ENCODE measurements at regions not wholly inside any gene's neighbourhood (a gene's known extent, or its start where the extent isn't known, plus 50 kb on each side); places are given as distances from the start of the nearest gene placed in this dataset.

- DNase-seq: no peak
Measured at GRCh38 chr6:105573138-105573537, 170.3 kb upstream of the PREP start.

DNA sequence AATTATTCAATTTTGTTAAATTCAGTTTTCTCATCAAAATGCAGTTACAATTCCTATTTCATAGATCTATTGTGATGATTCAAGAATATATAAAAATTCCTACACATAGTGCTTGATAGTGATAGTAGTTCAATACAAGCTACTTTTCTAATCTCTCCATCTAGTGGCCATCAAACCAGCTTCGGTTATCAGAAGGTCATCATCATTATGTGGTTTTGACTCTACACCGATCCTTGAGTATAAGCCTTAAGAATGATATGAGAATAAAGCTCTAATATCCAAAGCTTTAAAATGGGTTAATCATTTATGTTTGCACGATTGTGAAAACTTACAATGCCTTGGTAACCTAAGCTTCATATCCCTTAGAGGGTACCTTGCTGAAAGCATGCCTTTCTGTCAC is 167.5 kb upstream of the PREP start:
- no peak for DNase-seq

GRCh38 chr6:105569706-105570105 is 166.8 kb upstream of the PREP start:
- DNase-seq: no peak

GRCh38 chr6:105568751-105569150 is 165.9 kb upstream of the PREP start:
- no peak for DNase-seq

DNA sequence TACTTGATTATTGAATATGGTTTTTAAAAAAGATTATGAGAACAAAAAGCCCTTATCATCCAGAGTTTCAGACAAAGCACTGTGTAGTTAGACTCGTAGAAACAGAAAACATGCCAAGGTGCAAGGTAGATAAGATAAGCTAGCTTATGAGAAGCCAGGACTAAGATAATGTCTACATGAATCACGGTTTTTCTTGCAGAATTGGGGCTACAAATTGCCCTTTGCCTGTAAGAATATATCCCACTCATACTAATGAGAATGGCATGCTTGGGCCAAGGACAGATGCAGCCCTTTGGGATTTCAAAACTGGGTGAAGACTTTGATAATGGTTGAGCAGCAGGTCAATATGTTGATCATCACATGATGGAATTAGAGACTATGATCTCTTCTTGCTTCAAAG is 165.3 kb upstream of the PREP start:
- no peak for DNase-seq

DNA sequence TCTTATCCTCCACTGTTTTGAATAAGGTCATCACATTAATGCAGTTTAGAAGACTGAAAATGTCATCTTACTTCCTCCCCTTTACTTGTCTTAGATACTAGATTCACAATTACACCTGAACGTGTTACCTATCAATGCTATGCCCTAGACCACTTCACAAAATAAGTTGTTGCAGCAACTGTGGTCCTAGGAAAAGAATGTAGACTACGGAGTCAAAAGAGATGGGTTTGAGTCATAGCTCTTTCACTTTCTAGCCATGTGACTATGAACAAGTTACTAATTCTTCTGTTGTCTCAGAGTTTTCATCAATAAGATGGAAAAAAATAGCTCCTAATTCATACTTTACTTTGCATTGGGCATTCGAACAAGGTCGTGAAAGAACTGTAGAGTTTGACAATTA is 164.3 kb upstream of the PREP start:
- no peak for DNase-seq

GRCh38 chr6:105566503-105566902 is 163.6 kb upstream of the PREP start:
- DNase-seq: no peak

- DNase-seq: no peak
Measured at GRCh38 chr6:105564121-105564902, 161.4 kb upstream of the PREP start.

DNA sequence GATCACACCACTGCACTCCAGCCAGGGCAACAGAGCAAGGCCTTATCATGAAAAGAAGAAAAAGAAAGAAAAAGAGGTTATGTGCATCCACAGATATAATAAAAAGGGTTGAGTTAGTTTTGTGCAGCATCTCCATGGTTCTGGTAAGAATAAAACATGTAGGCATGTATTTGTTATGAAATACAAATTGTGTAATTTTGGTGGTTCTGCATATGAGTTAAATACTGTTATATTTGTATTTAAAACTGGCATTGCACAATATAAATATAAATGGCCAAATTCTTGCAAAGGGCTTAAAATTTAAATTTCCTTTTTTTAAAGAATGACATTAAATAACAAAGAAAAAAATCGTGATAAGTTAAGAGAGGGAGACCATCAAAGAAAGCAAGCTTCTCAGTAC is 159.1 kb upstream of the PREP start:
- no peak for DNase-seq

- DNase-seq: no peak
Measured at GRCh38 chr6:105561486-105561885, 158.6 kb upstream of the PREP start.

DNA sequence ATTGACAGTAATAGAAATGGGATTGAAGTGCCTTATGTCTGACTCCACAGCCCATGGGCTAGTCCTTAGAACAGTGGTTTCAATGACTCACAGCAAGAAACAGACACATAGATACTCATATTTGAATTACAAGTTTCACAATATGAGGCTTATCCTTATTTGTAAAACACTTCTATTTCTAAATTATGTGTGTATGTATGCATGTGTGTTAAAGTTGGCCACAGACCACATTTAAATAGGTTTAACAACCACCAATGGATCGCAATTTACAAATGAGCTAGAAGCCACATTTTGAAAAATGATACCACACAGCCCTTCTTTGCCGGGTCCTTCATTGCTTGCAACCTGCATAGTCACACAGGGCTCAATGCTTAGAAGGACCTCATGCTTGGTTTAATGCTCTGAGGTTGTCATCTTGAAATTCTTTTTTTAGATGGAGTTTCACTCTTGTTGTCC is 157.8 kb upstream of the PREP start:
- no peak for DNase-seq

- DNase-seq: no peak
Measured at GRCh38 chr6:105557291-105557690, 154.4 kb upstream of the PREP start.

DNA sequence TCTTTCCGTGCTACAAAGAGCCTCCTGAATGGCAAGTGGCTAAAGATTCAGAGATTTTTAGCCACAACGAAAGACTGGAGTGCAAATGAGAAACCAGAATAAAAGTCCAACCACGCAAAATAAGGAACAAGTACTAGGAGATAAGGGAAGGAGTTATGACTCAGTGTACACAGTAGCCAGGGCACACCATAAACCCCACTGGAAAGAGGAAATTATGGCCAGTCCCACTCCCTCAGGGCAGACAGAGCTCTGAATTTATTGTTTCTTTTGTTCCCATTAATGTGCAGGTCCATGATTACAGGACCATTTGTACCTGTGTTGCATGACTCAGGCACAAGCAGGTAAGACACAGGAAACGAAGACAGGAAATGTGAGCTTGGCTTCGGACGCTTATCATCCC is 150.3 kb upstream of the PREP start:
- no peak for DNase-seq

- DNase-seq: peak; percentile 28
Measured at GRCh38 chr6:105550955-105551620, 148.2 kb upstream of the PREP start.

DNA sequence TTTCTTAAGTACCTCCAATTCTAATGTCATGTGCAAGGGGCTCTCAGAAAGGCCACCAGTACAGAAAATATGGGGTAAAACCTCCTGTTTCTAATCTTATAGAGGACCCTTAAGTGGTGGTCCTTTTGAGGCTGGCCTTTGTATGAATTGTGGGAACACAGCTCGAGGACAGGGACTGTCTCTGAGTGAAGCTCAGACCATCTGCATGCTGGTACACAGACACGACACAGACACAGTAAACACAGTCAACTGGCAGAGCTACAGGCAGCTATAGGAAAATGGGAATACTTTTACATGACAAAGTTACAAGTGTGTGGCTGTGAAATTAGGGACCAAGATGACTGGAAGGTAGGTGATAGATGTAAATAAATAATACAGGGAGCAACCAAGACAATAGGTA is 143.9 kb upstream of the PREP start:
- no peak for DNase-seq

DNA sequence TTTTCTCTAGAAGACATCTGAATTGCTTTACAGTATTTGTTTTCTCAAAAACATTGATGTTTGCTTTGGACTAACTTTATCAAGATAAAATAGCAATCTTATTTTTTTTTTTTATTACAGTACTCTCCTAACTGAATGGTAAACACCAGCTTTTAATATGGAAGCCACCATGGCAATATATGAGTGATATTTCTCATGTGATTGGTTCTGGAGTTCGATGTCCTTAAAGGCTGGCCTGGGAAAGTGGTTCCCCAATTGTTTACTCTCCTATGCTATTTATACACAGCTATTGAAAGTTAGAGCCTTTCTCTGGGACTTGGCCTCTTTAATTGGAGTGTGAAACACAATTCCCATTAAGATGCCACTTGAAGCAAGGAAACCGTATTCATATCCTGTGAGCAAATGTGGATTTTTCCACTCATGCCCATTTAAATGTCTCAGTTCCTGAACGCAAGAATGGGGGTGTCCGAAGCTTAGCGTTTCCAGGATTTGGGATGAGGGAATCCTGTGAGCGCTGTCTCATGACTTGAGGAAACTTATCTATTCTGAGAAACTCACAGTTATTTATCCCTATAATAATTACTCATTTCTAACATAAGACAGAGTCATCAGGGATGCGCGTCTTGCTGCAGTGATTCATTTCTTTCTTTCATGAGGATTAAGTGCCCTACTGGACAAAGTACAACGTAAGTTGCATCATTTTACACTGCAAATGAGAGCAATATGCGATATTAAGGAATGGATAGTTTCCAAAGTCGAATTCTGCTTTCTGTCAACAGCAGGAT is 143.3 kb upstream of the PREP start:
- DNase-seq: peak; percentile 53

- no peak for DNase-seq
Measured at GRCh38 chr6:105545228-105545920, 142.5 kb upstream of the PREP start.

GRCh38 chr6:105539911-105540310 is 137.0 kb upstream of the PREP start:
- no peak for DNase-seq

DNA sequence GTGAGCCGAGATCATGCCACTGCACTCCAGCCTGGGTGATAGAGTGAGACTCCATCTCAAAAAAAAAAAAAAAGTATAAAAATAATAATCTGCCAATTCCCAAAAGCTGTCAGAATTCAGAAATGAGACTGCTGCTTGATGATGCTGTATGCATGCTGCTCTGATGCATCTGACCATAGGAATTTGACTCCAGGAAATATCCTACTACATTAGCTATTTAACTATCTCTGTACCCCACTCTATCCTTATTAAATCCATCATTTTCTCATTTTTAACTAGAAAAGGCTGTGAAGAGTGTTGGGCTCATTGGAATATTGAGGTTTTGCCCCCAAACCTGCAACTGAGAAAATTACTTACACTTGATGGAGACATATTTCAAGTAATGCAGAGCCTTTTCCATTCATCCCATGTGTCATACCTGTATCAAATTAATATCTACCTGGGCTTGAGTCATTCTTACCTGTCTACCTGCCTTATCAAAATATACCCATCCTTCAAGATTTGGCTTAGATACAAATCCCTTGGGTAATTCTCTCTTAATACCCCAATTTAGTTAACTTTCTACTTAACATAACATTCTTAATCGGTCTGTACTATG is 135.2 kb upstream of the PREP start:
- DNase-seq: no peak

DNA sequence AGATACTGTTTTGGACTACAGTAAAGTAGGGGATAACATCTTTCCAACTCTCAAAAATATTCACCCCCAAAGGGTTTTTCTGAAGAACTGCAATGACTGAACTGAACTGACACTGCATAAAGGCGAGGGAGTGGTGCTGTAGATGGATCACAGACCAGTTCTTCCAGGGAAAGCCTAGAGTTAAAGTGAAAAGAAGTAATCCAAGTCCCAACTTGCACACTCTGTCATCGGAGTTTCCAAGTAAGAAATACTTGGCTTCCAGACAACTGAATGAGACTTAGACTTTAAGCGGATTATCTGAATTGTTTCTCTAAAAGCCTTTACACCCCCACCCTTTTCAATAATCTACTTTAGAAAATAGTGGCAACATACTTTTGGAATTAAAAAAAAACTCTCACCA is 134.1 kb upstream of the PREP start:
- peak; percentile 58 for DNase-seq

DNA sequence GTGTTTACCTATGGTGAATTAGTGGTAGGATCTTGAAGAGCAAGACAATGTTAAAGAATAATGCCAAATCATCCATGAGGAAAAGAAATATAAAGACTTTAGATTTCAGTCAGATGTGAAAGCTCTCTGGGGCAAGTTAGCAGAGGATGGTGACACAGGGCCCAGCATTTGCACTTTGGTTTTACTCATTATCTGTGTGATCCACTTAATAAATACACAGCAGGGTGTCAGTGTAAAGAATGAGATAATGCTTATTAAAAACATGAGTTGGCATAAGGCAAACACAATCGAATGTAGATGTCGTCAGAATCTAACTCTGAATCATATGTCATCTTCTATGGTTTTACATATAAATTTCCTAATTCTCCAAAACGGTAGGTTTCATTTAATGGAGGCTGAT is 130.4 kb upstream of the PREP start:
- no peak for DNase-seq

- no peak for DNase-seq
Measured at GRCh38 chr6:105526225-105526872, 123.5 kb upstream of the PREP start.

All from tongue (tissue), 1 donor.